GM18868 (cell line): ENCODE measurements at regions not wholly inside any gene's neighbourhood (a gene's known extent, or its start where the extent isn't known, plus 50 kb on each side); places are given as distances from the start of the nearest gene placed in this dataset.
"Not testable (repeated sequence)": the region's sequence is repeated elsewhere in the genome, so short reads cannot be mapped to it uniquely, and the experiment has no call there.

Source experiments
- ATAC-seq: cut with Tn5 transposase; IDR thresholded peaks from one replicate; pipeline ENCODE4 v1.9.1; 2021; ENCODE audit warnings: mild to moderate bottlenecking, moderate library complexity; ENCODE audit not compliant: unreplicated experiment

DNA sequence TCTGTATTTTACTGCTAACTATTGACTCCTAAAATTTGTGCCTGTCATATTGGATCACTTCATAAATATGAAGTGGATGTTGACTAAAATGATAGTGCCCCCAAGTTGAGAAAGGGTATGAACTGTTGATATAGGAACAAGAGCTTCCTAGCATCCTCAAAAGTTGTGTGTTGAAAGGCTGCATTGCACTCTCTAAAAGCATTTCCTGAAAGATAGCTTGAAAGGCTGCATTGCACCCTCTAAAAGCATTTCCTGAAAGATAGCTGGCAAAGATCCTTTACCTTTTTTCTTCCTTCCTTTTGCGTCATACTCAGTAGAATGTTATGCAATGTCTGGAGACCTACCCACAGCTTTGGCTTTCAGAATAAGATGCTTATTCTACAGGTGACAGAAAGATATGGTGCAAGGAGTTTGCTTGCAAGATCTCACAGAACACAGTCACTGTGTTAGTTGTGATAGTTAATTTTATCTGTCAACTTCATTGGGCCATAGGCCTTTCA, 274.6 kb upstream of the GALNTL6 start:
- ATAC-seq, result no peak

DNA sequence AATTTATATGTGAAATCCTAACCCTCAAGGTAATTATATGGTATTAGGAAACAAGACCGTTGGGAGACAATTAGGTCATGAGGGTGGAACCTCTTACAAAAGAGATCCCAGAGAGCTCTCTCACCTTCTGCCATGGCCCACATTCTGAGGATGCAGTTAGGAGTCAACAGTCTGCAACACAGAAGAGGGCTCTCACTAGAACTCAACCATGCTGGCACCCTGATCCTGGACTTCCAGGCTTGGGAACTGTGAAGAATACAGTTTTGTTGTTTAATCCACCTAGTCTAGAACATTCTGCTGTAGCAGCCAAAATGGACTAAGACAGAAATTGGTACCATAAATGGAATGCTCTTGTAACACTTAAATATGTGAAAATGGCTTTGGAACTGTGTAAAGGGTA, 278.8 kb upstream of the GALNTL6 start:
- no peak for ATAC-seq

DNA sequence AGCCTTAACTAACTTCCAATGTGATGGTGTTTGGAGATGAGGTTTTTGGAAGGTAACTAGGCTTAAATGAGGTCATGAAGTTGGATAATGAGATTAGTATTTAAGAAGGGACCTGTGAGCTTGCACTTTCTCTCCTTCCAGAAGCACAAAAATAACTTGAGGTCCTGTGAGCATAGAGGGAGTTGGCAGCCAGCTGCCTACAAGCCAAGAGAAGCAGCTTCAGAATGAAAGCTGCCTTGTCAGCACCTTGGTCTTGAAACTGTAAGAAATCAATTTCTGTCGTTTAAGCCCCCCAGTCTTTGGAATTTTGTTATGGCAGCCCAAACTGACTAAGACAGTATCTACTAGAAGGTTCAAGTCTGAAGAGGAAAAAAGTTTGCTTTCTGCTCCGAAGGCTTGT, 280.2 kb upstream of the GALNTL6 start:
- ATAC-seq, result no peak

DNA sequence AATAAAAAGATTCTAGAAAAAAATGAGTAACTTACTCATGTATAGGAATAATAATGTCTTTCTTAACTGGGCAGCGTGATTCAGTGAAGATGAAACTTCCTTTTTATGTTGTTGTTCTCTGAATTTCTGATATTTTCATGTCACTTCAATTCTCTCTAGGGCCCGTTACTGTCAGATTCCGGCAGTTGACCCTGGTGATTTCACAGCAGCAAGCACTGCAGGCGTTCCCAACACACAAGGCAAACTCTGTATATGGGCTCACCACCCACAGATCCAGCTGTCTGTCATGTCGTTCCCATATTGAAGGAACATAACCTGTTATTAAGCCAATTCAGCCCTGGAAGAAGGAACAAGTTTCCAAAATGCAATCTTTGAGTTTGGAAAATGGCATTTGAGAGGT, 288.3 kb upstream of the GALNTL6 start:
- no peak for ATAC-seq

DNA sequence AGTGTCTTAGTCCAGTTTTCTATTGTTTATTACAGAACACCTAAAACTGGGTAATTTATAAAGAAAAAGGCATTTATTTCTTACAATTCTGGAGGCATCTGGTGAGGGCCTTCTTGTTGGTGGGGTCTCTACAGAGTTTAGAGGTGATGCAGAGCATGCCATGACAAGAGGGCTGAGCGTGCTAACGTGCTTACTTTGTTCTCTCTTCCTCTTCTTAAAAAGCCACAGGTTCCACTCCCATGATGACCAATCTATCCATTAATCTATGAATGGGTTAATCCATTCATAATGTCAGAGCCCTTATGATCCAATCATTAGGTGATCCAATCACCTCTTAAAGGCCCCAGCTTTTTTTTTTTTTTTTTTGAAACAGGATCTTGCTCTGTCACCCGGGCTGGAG, 291.5 kb upstream of the GALNTL6 start:
- peak; percentile 55 for ATAC-seq

DNA sequence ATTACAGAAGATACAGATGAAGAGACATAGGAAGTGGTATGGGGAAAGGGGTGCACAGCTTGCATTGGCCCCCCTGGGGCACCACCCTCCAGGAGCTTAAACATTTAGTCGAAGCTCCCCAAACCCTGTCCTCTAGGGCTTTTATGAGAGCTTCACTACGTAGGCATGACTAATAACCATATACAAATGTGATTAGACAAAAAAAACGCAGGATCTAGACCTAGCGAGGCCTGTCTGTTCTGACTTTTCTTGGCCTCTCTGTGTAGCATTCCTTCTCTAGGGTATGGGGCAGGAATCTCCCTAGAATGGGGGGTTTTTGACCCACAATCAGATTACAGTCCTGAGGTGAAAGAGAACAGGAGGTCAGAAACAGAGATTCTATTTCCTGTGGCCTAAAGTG, 293.7 kb upstream of the GALNTL6 start:
- no peak for ATAC-seq

DNA sequence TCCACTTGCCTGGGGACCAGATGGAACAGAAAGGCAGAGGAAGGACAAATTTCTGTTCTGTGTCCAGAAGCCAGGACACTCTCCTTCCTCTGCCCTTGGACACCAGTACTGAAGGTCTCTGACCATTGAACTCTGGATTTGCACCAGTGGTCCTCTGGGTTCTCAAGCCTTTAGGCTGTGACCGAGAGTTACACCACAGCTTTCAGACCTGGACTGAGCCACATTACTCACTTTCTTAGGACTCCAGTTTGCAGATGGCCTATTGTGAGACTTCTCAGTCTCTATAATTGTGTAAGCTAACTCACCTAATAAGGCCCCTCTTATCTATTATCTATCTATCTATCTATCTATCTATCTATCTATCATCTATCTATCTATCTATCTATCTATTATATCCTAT, 295.3 kb upstream of the GALNTL6 start:
- no peak for ATAC-seq

DNA sequence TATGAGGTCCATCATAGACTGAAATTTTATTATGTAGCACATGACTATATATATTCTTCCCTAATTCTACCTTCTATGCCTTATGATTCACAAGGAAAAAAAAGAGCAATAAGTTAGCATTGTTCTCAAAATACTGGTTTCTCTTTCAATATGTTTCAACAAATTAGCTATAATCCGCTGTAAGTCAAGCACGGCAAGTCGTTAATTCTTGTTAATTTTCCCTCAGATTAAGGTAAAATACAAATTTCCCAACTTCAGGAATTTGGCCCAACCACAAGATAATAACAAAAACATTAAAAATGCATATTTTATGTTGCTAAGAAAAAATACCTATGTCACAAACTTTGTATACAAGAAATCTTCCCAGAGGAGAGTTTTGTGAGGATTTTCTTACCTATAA, 296.5 kb upstream of the GALNTL6 start:
- ATAC-seq, result no peak

DNA sequence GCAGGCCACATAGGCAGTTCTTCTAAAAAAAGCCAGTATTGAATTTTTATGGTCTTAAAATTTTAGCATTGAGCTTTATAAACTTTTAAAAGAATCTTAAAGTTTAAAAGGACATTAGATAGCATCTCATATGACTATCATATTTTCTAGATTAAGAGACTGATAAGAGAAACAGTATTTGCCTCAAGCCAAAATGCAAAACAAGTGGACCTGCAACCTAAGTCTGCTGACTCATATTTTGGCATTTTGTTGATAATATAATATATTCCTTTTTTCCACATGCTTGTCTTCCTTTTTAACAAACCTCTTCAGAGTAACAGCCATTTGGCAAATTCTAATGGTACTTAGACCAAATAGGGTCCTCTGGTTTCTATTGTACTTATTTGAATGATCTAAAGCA, 328.5 kb upstream of the GALNTL6 start:
- ATAC-seq, result no peak

DNA sequence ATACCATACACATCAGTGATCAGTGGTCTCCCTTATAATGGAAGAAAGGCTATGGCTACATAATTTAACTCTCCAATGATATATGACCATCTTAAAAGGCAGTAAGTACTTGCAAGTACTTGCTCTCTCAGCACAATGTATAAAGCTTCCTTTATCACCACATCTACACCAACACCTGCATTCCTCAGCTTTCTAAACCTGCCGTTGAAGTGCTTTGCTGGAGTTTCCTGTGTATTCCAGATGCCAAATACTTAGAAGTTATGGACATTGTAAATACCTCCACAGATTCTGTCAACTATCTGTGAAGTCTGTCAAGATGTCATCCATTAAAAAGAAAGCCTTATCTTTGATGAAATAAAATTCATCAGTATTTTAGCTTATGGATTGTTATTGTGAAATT, 335.0 kb upstream of the GALNTL6 start:
- ATAC-seq, result no peak

DNA sequence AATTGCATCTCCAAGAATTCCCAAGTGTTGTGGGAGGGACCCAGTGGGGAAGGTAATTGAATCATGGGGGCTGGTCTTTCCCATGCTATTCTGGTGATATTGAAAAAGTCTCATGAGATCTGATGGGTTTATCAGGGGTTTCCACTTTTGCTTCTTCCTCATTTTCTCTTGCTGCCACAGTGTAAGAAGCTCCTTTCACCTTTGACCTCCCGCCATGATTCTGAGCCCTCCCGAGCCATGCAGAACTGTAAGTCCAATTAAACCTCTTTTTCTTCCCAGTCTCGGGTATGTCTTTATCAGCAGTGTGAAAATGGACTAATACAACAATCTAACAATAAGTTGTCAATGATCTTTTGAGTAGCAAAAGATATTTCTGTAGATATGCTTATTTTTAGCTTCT, 338.1 kb upstream of the GALNTL6 start:
- not testable (repeated sequence) for ATAC-seq

DNA sequence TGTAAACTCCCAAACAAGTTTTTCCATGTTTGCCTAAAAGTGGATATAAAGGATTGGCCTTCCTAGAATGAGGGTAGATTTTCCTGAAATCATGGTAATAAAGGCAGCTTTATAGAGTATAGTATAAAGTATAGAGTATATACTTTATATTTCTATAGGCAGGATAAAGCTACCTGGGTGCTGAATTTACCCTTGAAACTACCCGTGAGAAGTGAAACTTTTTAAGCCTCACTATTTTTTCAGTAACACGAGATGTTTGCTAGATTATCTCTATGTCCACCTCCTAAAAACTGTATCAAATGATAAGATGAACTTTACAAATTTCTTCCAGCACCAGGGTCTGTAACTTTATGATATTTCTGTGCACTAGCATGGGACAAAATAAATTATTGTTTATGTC, 340.0 kb upstream of the GALNTL6 start:
- ATAC-seq, result peak; percentile 85

DNA sequence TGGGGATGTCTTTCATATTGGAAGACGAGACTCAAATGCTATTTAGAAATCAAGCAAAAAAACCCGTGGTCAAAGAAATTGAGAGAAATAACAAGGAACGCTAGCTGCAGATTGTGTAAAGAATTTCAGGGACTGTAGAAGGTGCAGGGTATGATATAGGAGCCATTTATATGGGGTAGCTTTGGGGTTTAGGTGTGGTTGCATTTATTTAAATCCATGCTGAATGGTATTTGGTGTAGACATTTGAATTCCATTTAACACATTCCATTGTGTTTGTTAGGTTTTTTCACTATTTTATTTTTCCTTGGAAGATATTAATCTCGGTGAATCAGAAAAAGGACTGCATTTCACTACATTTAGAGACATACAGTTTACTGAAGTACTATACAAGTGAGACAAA, 341.0 kb upstream of the GALNTL6 start:
- no peak for ATAC-seq

DNA sequence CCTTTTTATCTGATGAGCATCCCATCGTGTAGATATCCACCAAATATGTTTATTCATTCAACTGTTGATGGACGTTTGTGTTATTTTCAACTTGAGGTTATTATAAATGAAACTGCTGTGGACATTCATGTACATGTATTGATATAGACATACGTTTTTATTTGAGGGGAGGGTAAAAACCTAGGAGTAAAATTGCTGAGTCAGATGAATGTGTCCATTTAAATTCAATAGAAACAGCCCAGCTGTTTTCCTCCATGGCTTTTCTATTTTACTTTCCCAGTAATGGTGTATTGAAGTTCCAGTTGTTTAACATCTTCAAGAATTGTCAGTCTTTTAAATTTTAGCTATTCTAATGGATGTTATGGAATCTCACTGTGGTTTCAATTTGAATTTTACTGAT, 348.7 kb upstream of the GALNTL6 start:
- ATAC-seq, result no peak

DNA sequence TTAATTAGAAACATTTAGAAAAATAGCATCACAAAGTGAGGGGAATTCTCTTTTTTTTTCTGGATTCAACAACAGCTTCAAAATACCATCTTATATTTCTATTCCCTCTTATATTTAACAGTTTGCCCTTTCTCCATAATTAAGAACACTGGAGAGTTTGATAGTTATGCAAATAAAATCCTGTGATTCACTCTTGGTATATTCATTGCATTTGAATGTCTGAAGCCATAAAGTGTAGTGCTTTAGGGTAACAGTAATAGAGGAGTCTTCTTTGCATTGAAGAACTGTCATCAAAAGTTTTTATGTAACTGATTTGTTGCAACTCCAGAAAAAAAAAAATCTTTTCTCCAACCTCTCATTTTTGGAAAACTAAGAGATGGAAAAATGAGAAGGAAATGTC, 352.0 kb upstream of the GALNTL6 start:
- ATAC-seq, result no peak

DNA sequence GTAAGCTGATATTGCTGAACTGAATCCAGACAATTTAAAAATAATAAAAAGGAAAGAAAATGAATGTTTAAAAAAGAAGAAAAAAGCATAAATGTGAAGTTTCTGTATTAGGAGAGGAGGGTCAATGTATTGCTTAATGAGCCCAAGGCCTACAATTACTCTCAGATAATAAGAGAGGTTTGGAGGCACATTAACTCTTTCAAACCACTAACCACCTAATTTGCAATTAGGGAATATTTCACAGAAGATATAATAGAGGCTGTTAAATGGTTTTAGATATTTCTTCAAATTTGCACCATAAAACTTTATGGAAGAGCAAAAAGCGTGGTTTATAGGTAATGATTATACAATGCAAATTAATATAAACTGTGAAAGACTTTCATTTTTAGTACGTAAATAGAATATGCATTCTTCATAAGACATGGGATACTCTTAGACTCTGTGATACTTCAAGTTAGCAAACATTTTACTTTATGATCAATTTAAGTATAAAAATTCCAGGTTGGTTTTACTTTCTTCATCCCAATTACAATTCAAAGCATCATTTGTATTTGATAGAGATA, 364.2 kb upstream of the GALNTL6 start:
- ATAC-seq, result no peak

DNA sequence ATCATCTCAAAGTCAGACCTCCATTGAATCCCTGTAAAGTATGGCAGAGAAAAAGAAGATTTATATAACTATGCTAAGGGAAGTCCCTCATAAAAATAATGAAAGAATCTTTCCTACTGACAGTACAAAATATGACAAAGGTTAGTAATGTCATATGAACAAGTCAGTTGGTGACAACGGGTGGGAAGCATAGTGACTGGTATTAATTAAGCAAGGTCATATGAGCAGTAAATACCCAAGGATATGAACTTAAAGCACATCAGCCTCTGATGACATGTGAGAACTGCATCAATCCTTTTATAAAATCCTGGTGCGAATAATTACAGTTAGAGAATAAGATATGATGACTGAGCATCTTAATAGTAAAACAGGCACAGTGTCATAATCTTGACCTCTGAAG, 364.8 kb upstream of the GALNTL6 start:
- ATAC-seq, result no peak

DNA sequence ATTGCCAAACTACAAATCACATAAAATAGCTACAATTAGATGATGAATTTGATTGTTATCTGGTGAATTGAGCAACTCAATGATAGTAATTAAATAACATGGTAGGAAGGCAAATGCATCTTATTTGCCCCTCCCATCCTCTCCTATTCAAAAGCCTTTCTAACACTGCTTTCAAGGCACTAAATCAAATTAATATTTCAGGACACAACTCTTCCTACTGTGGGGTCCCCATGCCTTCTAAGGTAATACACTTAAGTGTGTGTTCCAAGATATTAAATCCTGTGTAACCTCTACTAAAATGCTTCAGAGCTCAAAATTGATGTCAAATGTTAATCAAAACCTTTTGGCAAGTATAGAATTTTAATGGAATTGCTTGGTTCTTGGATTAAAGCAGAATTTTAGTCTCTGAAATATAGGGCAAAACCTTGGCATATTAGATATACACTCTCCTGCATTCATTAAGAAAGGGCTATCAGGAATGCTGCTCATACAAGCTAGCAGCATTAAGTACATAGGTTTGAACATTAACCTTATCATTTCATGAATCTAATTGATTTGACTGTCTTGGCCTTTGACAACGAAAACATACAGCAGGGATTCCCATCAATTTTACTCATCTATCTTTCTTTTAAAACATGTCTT, 371.8 kb upstream of the GALNTL6 start:
- ATAC-seq, result no peak

DNA sequence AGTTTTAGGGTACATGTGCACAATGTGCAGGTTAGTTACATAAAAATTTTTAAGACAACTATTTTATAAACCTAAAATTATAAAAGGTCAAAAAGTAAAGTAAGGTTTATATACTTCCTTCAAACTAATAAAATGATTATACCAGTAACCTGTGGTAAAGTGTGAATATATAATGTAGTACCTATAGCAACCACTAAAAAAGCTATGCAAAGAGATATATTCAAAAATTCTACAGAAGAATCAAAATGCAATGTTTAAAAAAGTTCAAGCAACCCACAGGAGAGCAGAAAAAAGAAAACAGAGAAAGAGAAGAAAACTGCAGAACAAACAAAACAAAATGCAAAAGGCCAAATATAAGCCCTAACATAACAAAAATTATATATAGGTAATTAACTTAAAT, 379.5 kb upstream of the GALNTL6 start:
- ATAC-seq, result no peak

DNA sequence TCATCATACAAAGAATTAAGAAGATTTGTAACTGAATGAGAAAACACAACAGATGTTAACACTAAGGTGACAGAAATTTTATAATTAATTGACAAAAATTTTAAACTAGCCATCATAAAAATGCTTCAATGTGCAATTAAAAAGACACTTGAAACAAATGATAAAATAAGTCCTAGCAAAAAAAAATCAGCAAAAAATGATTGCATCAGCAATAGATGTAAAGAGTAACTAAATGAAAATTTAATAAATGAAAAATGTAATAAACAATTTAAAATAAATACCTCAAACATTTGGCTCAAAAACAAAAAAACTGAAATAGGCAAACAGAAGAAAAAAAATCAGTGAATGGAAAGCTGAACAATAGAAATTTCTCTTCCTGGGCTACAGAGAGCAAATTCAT, 380.7 kb upstream of the GALNTL6 start:
- no peak for ATAC-seq

DNA sequence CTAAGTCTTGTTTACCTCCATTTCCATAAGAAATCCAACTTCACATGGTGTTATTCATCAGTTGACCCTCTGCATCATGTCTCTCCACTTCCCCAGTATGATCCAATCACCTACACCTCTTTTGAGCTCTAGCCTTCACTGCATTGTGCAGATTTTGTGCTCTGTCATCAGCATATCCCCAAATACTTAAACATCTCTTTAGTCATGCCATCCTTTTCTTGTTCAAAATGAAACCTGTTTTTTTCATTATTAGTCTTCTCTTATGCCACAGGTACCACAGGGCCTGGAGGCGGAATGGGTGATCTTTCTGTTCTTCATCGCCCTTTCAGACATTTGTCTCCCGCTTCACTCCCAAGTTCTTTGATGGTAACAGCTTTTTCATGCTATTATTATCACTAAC, 382.7 kb upstream of the GALNTL6 start:
- ATAC-seq, result peak; percentile 90

DNA sequence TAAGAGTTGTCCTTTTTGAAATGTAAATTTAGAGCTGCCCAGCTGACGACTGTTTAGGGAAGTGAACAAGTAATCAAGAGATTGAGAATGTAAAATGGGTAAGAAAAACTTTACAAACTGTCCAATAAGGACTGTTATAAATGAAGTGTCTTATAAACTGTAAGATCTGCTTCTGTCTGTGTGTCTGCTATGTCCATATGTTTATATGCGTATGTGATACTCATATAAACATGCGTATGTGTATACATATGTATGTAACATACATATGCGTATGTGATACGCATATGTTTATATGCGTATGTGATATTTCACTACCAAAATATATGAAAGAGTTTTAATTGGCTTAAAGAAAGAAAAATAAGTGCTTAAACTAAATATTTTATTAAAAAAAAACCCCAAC, 416.0 kb upstream of the GALNTL6 start:
- no peak for ATAC-seq

DNA sequence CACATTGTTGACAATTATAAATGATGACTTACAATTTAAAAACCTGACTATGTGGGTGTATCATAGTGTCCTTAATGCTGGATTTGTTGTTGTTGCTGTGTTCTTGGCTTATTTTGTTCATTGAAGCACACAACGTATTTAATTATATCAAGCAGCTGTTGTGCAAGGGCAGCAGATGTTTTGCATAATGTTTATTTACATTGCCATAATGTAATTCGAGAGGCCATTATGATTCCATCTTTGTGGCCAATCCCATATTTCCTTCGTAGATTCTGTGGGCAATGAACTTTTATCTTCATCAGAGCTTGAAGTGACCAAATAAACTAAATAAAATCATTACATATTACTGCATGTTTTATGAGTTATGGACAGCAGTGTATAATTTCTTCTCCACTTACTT, 422.6 kb upstream of the GALNTL6 start:
- no peak for ATAC-seq
